NCI-H774 (cell line): ENCODE measurements at regions not wholly inside any gene's neighbourhood (a gene's known extent, or its start where the extent isn't known, plus 50 kb on each side); places are given as distances from the start of the nearest gene placed in this dataset.
A peak's percentile ranks its signal among the peaks of the same experiment; 100 is the strongest.
"Not testable (repeated sequence)": the region's sequence is repeated elsewhere in the genome, so short reads cannot be mapped to it uniquely, and the experiment has no call there.

Experiments used
- DNase-seq: peaks from one replicate; lab custom pipeline; 2025; lab: John Stamatoyannopoulos, UW

DNA sequence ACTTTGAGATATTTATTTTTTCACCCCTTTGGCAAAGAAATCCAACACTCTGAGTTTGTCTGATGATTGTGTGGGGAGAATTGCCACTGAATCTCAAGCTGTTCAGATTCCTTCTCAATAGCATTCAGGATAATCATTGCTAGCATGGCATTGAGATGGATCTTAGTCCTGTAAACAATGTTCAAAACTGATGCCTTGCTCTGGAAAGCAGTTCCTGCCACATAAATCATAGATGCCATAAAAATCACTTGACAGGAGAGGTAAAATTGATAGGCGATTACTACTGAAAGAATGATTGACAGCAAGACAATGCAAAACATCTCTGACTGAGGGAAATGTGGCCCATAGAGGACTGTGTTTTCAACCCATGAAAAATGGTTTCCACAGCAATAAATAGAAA, 915.6 kb downstream of the TRHDE start:
- no peak for DNase-seq

DNA sequence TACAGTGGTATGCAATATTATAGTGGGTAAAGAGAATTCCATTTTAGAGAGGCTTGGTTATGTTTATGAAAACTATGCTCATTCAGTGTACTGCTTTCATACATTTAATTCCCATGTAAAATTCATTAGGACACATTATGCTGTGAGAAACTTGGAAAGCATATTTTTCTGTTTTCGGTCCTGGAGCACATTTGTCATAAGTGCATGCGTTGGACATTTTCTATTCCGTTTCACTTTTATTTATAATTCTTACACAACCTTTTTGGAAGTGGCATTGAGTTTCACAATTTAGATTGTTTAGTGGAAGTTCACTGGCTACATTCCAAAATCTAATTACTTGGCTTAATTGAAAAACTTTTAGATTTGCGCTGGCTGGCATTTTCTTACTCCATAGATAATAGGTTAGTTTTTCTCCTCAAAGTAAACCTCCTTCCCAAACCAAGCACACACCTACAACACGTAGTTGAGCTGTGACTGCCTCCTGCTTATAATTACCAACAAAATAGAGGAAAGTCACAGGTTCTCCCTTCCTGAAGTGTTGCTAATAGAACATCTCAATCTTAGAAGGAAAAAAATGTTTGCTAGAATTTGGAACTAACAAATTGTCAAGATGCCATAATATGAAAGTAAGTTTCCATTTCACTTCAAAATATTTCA, 938.5 kb downstream of the TRHDE start:
- DNase-seq: no peak

GRCh38 chr12:73220951-73221350, 948.8 kb downstream of the TRHDE start:
- peak; percentile 65 for DNase-seq

DNA sequence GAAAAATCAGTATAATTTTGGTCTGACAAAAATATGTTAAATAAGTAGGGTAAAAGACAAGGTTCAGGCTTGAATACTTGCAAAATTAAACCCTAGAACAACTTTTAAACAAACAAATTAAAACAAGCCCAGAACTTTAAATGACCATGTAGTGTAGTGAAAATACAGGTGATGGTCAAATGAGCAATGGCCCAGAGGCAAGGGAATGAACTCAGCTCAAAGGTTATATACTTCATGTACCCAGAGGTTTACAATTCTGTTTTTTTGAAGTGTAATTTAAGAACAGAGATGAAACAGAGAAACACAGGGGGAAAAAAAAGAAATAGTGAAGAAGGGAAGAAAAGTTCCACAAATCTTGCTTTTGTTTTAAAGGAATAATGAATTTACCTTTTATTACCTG, 949.2 kb downstream of the TRHDE start:
- DNase-seq: no peak

DNA sequence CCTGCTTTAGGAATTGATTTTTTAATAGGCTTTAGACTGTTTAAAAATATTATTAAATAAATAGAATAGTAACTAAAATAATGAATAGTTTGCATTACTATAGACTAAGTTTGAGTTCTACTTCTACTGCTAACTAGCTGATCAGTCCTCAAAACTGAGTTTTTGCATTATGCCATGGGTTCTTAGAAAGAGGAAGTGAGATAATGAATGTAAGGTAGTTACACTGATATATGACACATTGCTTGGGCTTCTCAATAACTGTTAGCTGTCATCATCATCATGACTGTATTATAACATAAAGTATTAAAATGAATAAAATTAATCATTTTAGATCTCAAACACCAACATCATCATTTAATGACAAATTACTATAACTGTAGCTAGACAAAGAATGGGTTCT, 949.7 kb downstream of the TRHDE start:
- no peak for DNase-seq

DNA sequence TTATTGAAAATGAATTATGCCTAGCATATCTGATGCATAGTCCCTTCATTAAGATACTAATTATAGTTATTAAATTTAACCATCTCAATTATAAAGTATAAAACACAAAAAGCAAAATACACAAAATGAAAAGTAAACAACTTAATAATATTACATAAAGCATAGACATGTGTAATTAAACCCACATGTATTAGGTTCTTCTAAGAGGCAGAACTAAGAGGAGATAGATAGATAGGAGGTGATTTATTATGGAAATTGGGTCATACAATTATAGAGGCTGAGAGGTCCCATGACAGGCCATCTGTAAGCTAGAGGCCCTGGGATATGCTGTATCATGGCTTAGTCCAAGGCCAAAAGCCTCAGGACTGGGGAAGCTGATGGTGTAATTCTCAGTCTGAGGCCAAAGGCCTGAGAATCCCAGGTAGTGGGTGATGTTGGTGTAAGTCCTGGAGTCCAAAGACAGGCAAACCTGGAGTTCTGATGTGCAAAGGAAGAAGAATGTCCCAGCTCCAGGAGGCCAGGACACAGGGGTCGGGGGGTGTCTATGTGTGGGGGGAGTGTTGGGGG, 953.3 kb downstream of the TRHDE start:
- DNase-seq: no peak

- DNase-seq: no peak
These were observed 953.8 kb downstream of the TRHDE start for GRCh38 chr12:73225941-73226340.

DNA sequence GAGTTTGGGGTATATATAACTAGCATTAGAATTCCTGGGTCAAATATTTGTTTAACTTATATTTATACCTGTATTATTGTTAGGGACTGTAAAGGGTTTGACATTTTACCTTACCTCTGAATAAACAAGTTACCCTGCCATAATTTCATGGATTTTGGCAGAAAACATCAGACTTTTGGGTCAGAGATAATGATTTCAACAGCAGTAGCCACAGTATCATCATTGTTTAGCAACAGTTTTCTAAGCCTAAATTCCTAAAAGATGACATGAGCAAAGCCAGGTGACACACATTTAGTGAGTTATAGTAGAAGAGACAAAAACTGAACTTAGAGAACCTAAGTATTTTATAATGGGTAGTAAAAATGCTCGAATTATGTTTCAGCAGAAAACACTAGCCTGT, 954.4 kb downstream of the TRHDE start:
- DNase-seq: no peak

GRCh38 chr12:73228828-73229227, 956.7 kb downstream of the TRHDE start:
- DNase-seq: not testable (repeated sequence)

DNA sequence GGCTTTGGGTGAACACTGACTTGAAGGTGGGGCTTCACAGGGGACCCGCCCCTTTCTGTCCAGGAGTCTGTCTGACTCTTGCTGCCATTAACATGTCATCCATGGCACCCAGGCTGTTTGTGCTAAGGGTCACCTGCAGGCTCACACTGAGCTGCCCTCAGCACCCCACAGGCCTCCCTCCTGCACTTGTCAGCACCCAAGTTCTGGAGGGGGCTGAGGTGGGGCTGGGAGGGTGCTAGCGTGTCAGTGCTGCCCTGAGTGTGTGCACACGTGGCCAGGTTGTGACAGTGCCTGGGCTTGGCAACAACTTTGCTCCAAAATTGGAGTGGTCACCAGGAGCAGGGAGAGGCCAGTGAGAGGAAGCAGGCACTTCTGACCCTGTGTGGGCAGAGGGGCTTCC, 963.2 kb downstream of the TRHDE start:
- no peak for DNase-seq

DNA sequence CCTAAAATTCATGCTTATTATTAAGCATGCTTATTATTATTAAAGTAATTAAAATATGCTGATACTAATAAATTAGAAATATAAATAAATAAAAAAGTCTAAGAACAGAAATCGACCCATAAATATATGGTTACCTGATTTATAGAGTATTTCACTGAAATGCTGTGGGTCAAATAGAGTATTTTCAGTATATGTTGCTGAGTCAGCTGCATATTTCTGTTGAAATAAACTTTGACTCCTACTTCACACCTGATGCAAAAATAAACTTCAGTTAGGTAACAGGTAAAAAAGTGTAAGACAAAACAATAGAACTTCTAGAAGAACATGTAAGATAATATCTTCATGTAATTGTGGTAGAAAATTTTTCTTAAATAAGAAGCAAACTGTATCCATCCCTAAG, 967.9 kb downstream of the TRHDE start:
- no peak for DNase-seq

GRCh38 chr12:73262788-73263381, 990.7 kb downstream of the TRHDE start:
- DNase-seq: no peak

DNA sequence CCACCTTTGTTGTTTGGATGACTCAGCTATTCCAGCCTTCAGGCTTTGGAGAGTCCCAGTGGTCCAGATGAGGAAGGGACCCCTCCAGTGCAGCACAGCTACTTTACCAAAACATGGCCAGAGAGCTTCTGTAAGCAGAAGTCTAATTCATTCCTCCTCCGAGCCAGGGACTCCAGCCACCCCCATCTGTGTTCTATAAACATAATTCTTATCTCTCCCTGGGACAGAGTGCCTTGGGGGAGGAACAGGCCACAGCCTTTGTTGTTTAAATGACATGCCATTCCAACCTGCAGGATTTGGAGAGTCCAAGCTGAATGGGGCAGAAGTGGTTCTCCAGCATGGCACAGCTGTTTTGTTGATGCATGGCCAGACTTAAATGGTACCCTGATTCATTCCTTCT, 994.0 kb downstream of the TRHDE start:
- DNase-seq: no peak

DNA sequence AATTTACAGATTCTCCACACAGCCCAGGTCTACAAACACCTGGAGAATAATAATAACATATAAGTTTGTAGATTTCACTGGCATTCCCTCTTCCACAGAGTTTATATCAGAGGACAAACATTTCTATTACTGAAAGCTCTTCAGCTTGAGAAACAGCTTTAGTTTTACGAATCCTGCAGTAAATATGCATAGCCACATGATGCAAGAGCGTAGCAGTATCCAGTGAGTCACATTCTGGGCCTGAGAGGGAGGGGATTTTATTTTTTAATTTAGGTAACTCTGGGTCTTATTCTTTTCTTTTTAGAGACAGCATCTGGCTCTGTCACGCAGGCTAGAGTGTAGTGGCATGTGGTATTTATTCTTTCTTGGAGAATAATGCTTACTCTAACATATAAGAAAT, 1002.8 kb downstream of the TRHDE start:
- DNase-seq: no peak

DNA sequence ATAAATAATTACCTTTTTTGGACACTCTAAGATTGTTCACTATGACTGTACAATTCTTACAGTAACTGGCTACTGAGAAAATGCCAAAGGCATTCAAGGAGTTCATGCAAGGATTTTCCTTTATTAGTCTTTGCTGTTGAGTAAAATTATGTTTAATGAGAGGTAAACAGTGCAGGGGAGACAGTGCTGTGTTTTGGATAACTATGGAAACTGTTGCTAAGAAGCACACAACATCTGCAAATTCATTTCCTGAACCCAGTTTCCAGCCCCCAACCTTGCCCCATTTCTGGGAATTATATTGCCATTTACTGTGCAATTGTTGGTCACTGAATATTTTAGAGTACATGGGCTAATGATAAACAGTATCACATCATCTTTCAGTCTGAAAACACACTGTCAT, 1005.8 kb downstream of the TRHDE start:
- DNase-seq: peak; percentile 76

- DNase-seq: no peak
These were observed 1029.4 kb downstream of the TRHDE start for GRCh38 chr12:73301530-73301929.

GRCh38 chr12:73307260-73307659, 1035.1 kb downstream of the TRHDE start:
- no peak for DNase-seq

DNA sequence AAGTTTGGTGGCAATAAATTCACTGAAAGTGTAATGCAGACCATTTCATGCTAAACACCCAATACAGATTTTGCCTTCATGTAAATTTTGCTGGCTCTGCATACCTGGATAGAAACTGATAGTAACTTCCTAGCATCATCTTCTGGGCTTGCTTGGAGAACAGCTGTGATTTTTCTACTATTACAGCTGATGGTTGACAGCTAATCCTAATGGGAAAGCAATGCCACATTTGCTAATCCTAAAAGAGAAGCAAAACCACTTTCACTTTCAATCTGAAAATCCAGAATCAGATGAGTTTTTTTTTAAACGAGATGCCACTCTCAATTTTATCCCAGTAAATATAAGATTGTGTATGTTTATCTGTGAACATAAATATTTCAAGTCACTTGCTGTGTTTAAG, 1035.9 kb downstream of the TRHDE start:
- DNase-seq: no peak

GRCh38 chr12:73308747-73309146, 1036.6 kb downstream of the TRHDE start:
- no peak for DNase-seq

DNA sequence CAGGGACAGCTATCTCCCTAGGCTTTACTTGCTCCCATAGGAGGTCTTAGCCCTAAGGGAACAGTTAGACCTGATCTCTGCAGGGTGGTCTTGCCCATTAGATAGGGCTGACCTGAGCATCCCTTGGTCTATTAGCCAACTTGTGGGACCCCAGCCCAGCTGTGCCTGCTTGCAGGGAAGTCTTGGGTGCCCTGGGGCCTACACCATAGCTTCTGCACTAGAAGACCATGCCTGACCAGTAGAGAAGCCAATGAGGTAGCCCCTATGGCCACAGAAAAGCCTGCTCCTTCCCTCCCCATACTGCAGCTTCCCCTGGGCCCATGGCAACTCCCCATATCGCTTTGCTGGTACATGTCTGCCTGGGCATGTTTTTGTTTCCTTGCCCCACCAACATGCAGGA, 1049.1 kb downstream of the TRHDE start:
- DNase-seq: no peak

DNA sequence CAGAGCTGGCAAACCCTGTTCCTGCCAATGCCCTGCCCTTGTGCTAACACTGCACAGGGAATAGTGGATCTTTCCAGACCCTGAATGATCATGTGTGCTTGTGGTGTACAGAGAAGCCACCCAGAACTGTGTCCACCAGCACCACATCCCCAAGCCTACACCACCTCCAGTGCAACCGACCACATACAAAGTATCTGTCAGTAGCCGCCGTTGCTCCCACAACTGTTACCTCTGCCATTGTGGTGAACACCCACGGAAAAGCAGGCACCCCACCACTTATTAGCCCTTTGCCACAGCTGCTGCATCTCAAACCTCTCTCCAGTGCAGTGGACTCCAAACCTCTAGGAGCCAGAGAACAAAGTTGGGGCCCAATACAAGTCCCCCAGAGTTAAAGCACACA, 1049.6 kb downstream of the TRHDE start:
- DNase-seq: no peak

- no peak for DNase-seq
These were observed 1058.6 kb downstream of the TRHDE start for GRCh38 chr12:73330584-73331351.
